H1 (cell line): ENCODE measurements at regions not wholly inside any gene's neighbourhood (a gene's known extent, or its start where the extent isn't known, plus 50 kb on each side); places are given as distances from the start of the nearest gene placed in this dataset.

ENCODE experiments used
- CTCF ChIA-PET: fragments of 300-600 bp; sonication (Branson Sonifier 250); formaldehyde crosslinking; loops from one replicate; lab custom pipeline; 2021; ENCODE audit not compliant: partially characterized antibody; lab: Charles Lee
- POLR2A ChIA-PET: fragments of 300-600 bp; sonication (Branson Sonifier 250); formaldehyde crosslinking; loops from one replicate; lab custom pipeline; 2021; ENCODE audit warnings: inconsistent platforms; ENCODE audit not compliant: partially characterized antibody; lab: Charles Lee
- DNase-seq, 2 experiments: peaks; one replicate each; pipeline versions ENCODE4 v3.0.0 to v3.0.0-alpha.2; 2010 to 2022; ENCODE audit warnings: low spot score in 2 of 2, low read depth in 1 of 2, mixed read lengths in 1 of 2
- FAIRE-seq: peaks from 2 replicates; lab custom pipeline; 2011; peaks lifted over from hg19 to GRCh38; lab: Jason Lieb, UNC
- H2AFZ ChIP-seq: 2 replicates; pipeline ENCODE4 v1.8.1; 2012; ENCODE audit warnings: low read length, inconsistent platforms
- H2AK5ac ChIP-seq: 2 replicates; pipeline ENCODE4 v1.6.1; 2013; ENCODE audit warnings: low read depth, low read length
- H2BK120ac ChIP-seq: replicated peaks from 2 replicates; pipeline ENCODE3; 2013; ENCODE audit warnings: low read depth, low read length, inconsistent platforms
- H2BK12ac ChIP-seq: 2 replicates; pipeline ENCODE4 v1.6.1; 2013; ENCODE audit warnings: low read depth, low read length
- H2BK15ac ChIP-seq: 2 replicates; pipeline ENCODE4 v1.6.1; 2013; ENCODE audit warnings: low read length
- H2BK20ac ChIP-seq: 2 replicates; pipeline ENCODE4 v1.6.1; 2013; ENCODE audit warnings: low read length
- H2BK5ac ChIP-seq: 2 replicates; pipeline ENCODE4 v1.6.1; 2013; ENCODE audit warnings: low read depth, low read length
- H3K14ac ChIP-seq: 2 replicates; pipeline ENCODE4 v1.6.1; 2013; ENCODE audit warnings: inconsistent platforms; ENCODE audit not compliant: insufficient read length
- H3K18ac ChIP-seq: 2 replicates; pipeline ENCODE4 v1.6.1; 2013; ENCODE audit warnings: low read length; ENCODE audit errors: extremely low read depth
- H3K23ac ChIP-seq: 2 replicates; pipeline ENCODE4 v1.6.1; 2013; ENCODE audit warnings: inconsistent platforms; ENCODE audit not compliant: insufficient read length
- H3K23me2 ChIP-seq: 2 replicates; pipeline ENCODE4 v1.6.1; 2013; ENCODE audit warnings: low read depth, low read length
- H3K27ac ChIP-seq: 2 replicates; pipeline ENCODE4 v1.6.1; 2011; ENCODE audit warnings: low read depth, low read length, inconsistent platforms
- H3K27me3 ChIP-seq, 4 experiments: replicated peaks in 1 of 4; 1 replicate in 1 of 4; 2 replicates in 3 of 4; pipeline versions ENCODE4 v1.6.1 to v1.8.1; 2011 to 2013; ENCODE audit warnings: low read length in 3 of 4, mild to moderate bottlenecking in 3 of 4, inconsistent platforms in 2 of 4, mixed read lengths in 2 of 4, moderate library complexity in 1 of 4; ENCODE audit not compliant: control insufficient read depth in 3 of 4, insufficient read depth in 3 of 4; ENCODE audit errors: extremely low read depth in 1 of 4
- H3K36me3 ChIP-seq, 4 experiments: 2 replicates each; pipeline versions ENCODE4 v1.6.1 to v1.8.1; 2011 to 2013; ENCODE audit warnings: mild to moderate bottlenecking in 4 of 4, low read length in 3 of 4, moderate library complexity in 2 of 4, control low read depth in 1 of 4, inconsistent platforms in 1 of 4; ENCODE audit not compliant: insufficient read depth in 4 of 4, control insufficient read depth in 2 of 4
- H3K4ac ChIP-seq: replicated peaks from 2 replicates; pipeline ENCODE3; 2013; ENCODE audit warnings: low read length, low read depth, mixed read lengths, inconsistent platforms; ENCODE audit not compliant: insufficient read length
- H3K4me1 ChIP-seq, 4 experiments: replicated peaks in 1 of 4; 1 replicate in 1 of 4; 2 replicates in 3 of 4; pipeline versions ENCODE4 v1.6.1 to v1.8.1; 2011 to 2013; ENCODE audit warnings: low read length in 3 of 4, inconsistent platforms in 2 of 4, mixed read lengths in 1 of 4; ENCODE audit not compliant: insufficient read depth in 4 of 4, control insufficient read depth in 3 of 4
- H3K4me2 ChIP-seq, 2 experiments: 2 replicates each; pipeline versions ENCODE4 v1.6.1 to v1.8.1; 2011 to 2013; ENCODE audit warnings: low read depth in 2 of 2, low read length in 2 of 2, control low read depth in 1 of 2, inconsistent platforms in 1 of 2, mild to moderate bottlenecking in 1 of 2; ENCODE audit not compliant: insufficient read depth in 1 of 2
- H3K4me3 ChIP-seq, 4 experiments: fragments of 200-600, 300-600 bp in 1 of 4; sonication (generic), shearing (Covaris generic), sonication (Bioruptor Twin) in 1 of 4; 2 replicates each; pipeline versions ENCODE4 v1.5.1 to v1.8.1; 2011 to 2016; ENCODE audit warnings: low read length in 4 of 4, low read depth in 3 of 4, control low read depth in 2 of 4, inconsistent platforms in 2 of 4, mild to moderate bottlenecking in 2 of 4, mixed read lengths in 1 of 4, moderate library complexity in 1 of 4; ENCODE audit not compliant: insufficient read depth in 2 of 4; ENCODE audit errors: extremely low read depth in 1 of 4
- H3K56ac ChIP-seq: replicated peaks from 2 replicates; pipeline ENCODE3; 2013; ENCODE audit warnings: low read depth, mild to moderate bottlenecking, mixed read lengths, low read length, inconsistent platforms; ENCODE audit not compliant: insufficient read length
- H3K79me1 ChIP-seq: 2 replicates; pipeline ENCODE4 v1.6.1; 2013; ENCODE audit warnings: low read depth, low read length, control low read depth
- H3K79me2 ChIP-seq, 2 experiments: 2 replicates each; pipeline versions ENCODE4 v1.6.1 to v1.8.1; 2012 to 2013; ENCODE audit warnings: low read length in 2 of 2, mild to moderate bottlenecking in 2 of 2, inconsistent platforms in 1 of 2; ENCODE audit not compliant: insufficient read depth in 2 of 2, control insufficient read depth in 1 of 2
- H3K9ac ChIP-seq, 4 experiments: replicated peaks in 1 of 4; 1 replicate in 1 of 4; 2 replicates in 3 of 4; pipeline versions ENCODE4 v1.6.1 to v1.8.1; 2011 to 2013; ENCODE audit warnings: low read depth in 3 of 4, low read length in 3 of 4, control low read depth in 2 of 4, mild to moderate bottlenecking in 2 of 4, moderate library complexity in 2 of 4, inconsistent platforms in 1 of 4; ENCODE audit errors: extremely low read depth in 1 of 4
- H3K9me3 ChIP-seq, 2 experiments: 2 replicates each; pipeline versions ENCODE4 v1.6.1 to v1.8.1; 2012 to 2013; ENCODE audit warnings: mild to moderate bottlenecking in 2 of 2, moderate library complexity in 2 of 2, control low read depth in 1 of 2, inconsistent platforms in 1 of 2, low read depth in 1 of 2, low read length in 1 of 2, mixed read lengths in 1 of 2; ENCODE audit not compliant: insufficient read depth in 2 of 2
- H4K20me1 ChIP-seq, 2 experiments: replicated peaks in 1 of 2; 2 replicates each; pipeline versions ENCODE3 to v1.8.1; 2011 to 2013; ENCODE audit warnings: inconsistent platforms in 2 of 2, low read length in 2 of 2, mild to moderate bottlenecking in 1 of 2; ENCODE audit not compliant: insufficient read depth in 2 of 2, control insufficient read depth in 1 of 2
- H4K5ac ChIP-seq: 2 replicates; pipeline ENCODE4 v1.6.1; 2013; ENCODE audit warnings: low read length, low read depth, mixed read lengths, inconsistent platforms; ENCODE audit not compliant: insufficient read length
- H4K8ac ChIP-seq: 2 replicates; pipeline ENCODE4 v1.8.0; 2013; ENCODE audit warnings: mild to moderate bottlenecking, moderate library complexity, low read length, inconsistent platforms; ENCODE audit not compliant: insufficient read depth; ENCODE audit errors: extremely low read depth
- H4K91ac ChIP-seq: replicated peaks from 2 replicates; pipeline ENCODE3; 2013; ENCODE audit warnings: low read length, mixed read lengths, inconsistent platforms; ENCODE audit not compliant: insufficient read length
- BCL11A ChIP-seq, 2 experiments: IDR thresholded peaks; one replicate each; pipeline ENCODE4 v1.6.1; 2011; ENCODE audit warnings: low read depth in 2 of 2, low read length in 2 of 2, mild to moderate bottlenecking in 2 of 2
- EP300 ChIP-seq, 2 experiments: IDR thresholded peaks; 1 replicate in 1 of 2; 2 replicates in 1 of 2; pipeline ENCODE4 v1.6.1; 2011 to 2012; ENCODE audit warnings: low read depth in 2 of 2, low read length in 2 of 2, mild to moderate bottlenecking in 2 of 2, borderline replicate concordance in 1 of 2, inconsistent platforms in 1 of 2, moderate library complexity in 1 of 2
- HDAC2 ChIP-seq, 2 experiments: fragments of 300-600 bp in 1 of 2; sonication (generic) in 1 of 2; IDR thresholded peaks; 2 replicates each; pipeline ENCODE4 v1.6.1; 2011 to 2012; ENCODE audit warnings: low read depth in 2 of 2, low read length in 2 of 2, mild to moderate bottlenecking in 2 of 2, moderate library complexity in 2 of 2, borderline replicate concordance in 1 of 2, inconsistent platforms in 1 of 2
- KDM5A ChIP-seq: fragments of 200-600 bp; IDR thresholded peaks from 2 replicates; pipeline ENCODE4 v1.7.1; 2012; ENCODE audit warnings: mild to moderate bottlenecking, low read length, inconsistent platforms, mixed read lengths
- POLR2A ChIP-seq, 2 experiments: IDR thresholded peaks; 1 replicate in 1 of 2; 2 replicates in 1 of 2; pipeline ENCODE4 v1.6.1; 2011; ENCODE audit warnings: low read depth in 2 of 2, low read length in 2 of 2, mild to moderate bottlenecking in 2 of 2; ENCODE audit errors: control extremely low read depth in 1 of 2
- RBBP5 ChIP-seq: IDR thresholded peaks from 2 replicates; pipeline ENCODE4 v1.7.1; 2012; ENCODE audit warnings: low read depth, mild to moderate bottlenecking, inconsistent platforms, low read length, moderate library complexity, borderline replicate concordance
- SIN3A ChIP-seq, 2 experiments: IDR thresholded peaks in 1 of 2; conservative IDR thresholded peaks in 1 of 2; 2 replicates each; pipeline ENCODE4 v1.6.1; 2011 to 2012; ENCODE audit warnings: low read length in 2 of 2, improper control_type of control experiment in 1 of 2, low read depth in 1 of 2, mild to moderate bottlenecking in 1 of 2
- SIRT6 ChIP-seq: IDR thresholded peaks from one replicate; pipeline ENCODE4 v1.7.1; 2012; ENCODE audit warnings: low read length, inconsistent platforms
- SIX5 ChIP-seq: IDR thresholded peaks from 2 replicates; pipeline ENCODE4 v1.6.1; 2011; ENCODE audit warnings: mild to moderate bottlenecking, low read depth, low read length
- SP2 ChIP-seq: IDR thresholded peaks from 2 replicates; pipeline ENCODE4 v1.6.1; 2012; ENCODE audit warnings: mild to moderate bottlenecking, low read length, inconsistent platforms
- WGBS, 2 experiments: shearing (Covaris generic) in 1 of 2; methylation state at CpG; one replicate each; pipeline versions ENCODE4 v1.1.6 to v1.1.7; 2013 to 2015; ENCODE audit warnings: low lambda C conversion rate in 2 of 2, mixed read lengths in 2 of 2, inconsistent platforms in 1 of 2, low coverage in 1 of 2, missing lambda C conversion rate in 1 of 2; ENCODE audit not compliant: insufficient replicate concordance in 2 of 2, insufficient coverage in 1 of 2, insufficient read length in 1 of 2; ENCODE audit errors: extremely low coverage in 1 of 2, missing lambda C conversion rate in 1 of 2; 5-methylcytosine and 5-hydroxymethylcytosine counted together

DNA sequence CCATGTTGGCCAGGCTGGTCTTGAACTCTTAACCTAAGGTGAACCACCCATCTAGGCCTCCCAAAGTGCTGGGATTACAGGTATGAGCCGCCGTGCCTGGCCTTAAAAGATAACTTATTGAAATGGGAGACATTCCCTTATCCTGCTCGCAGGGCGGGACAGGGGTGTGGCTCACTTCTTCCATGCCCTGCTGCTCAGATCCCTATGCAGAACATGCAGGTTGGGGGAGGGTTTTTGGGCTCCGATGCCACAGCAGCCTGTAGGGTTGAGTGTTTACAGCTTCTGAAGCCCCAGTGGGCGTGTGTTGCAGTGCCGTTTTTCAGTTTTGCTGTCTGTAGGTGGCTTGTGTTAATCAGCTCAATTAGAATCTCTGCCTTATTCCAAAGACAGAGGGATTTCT is 108.0 kb upstream of the BRINP1 start:
- WGBS, 2 experiments, result 93% methylated on average over 7 of the region's 7 CpGs; no CpG with 5 or more reads in 1 of the 2 experiments
- 0 out of 2 replicates have a peak overlapping the region, but pooled peaks have one; percentile 51 for H2AFZ ChIP-seq
- H3K79me1 ChIP-seq, result no peaks in the 10 kb centered on the region
- H3K18ac ChIP-seq, result no peak overlapping the region
- H3K56ac ChIP-seq, result no peak overlapping the region
- no peak overlapping the region for H2BK12ac ChIP-seq
- H3K14ac ChIP-seq, result no peak overlapping the region
- H3K4ac ChIP-seq, result no peak overlapping the region
- no peaks in the 10 kb centered on the region for H3K4me1 ChIP-seq
- H4K20me1 ChIP-seq, result no peaks in the 10 kb centered on the region
- ChIA-PET POLR2A (no interaction called here), CTCF (interaction anchor here (0.7 to 1.1 kb wide), 3 partner anchors 89 to 485 kb away, joined by 3 read pairs; no protein-coding TSS in a partner anchor)
- H2BK20ac ChIP-seq, result no peak overlapping the region
- no peaks in the 10 kb centered on the region for H3K9me3 ChIP-seq
- TF ChIP-seq EP300 (IDR thresholded peaks at IDR 0.05; ENCODE audit: borderline replicate concordance in 1 of 2, low read depth in 2 of 2, low read length in 2 of 2), result no peak
- TF ChIP-seq BCL11A (IDR thresholded peaks at IDR 0.05; ENCODE audit: low read depth in 2 of 2, low read length in 2 of 2), result no peak
- TF ChIP-seq SIX5, result no peak
- no peak for TF ChIP-seq SP2
- TF ChIP-seq HDAC2 (IDR thresholded peaks at IDR 0.05; ENCODE audit: borderline replicate concordance in 1 of 2, low read depth in 2 of 2, low read length in 2 of 2), result no peak
- TF ChIP-seq SIN3A (conservative IDR thresholded peaks at IDR 0.05 in 1 of 2, IDR thresholded peaks at IDR 0.05 in 1 of 2; ENCODE audit: low read depth in 1 of 2, low read length in 2 of 2), result no peak
- no peak for TF ChIP-seq RBBP5
- TF ChIP-seq POLR2A (IDR thresholded peaks at IDR 0.05; ENCODE audit: control extremely low read depth in 1 of 2, low read depth in 2 of 2, low read length in 2 of 2), result no peak
- TF ChIP-seq KDM5A, result no peak
- TF ChIP-seq SIRT6, result no peak
- no peak overlapping the region for H2AK5ac ChIP-seq
- no peak overlapping the region for H2BK5ac ChIP-seq
- H3K36me3 ChIP-seq, result no peaks in the 10 kb centered on the region
- H4K5ac ChIP-seq, result no peak overlapping the region
- FAIRE-seq (no peak), DNase-seq (no peak)
- H3K9ac ChIP-seq, result no peak overlapping the region
- H2BK15ac ChIP-seq, result no peak overlapping the region
- no peak overlapping the region for H4K91ac ChIP-seq
- H2BK120ac ChIP-seq, result no peak overlapping the region
- no peaks in the 10 kb centered on the region for H3K23me2 ChIP-seq
- H3K27ac ChIP-seq, result no peak overlapping the region
- H4K8ac ChIP-seq, result no peak overlapping the region
- no peaks in the 10 kb centered on the region for H3K27me3 ChIP-seq
- H3K4me2 ChIP-seq, result no peak overlapping the region
- H3K23ac ChIP-seq, result no peak overlapping the region
- H3K79me2 ChIP-seq, result no peaks in the 10 kb centered on the region
- H3K4me3 ChIP-seq, result no peak overlapping the region
